GM18868 (cell line): ENCODE measurements at regions not wholly inside any gene's neighbourhood (a gene's known extent, or its start where the extent isn't known, plus 50 kb on each side); places are given as distances from the start of the nearest gene placed in this dataset.
"Not testable (repeated sequence)": the region's sequence is repeated elsewhere in the genome, so short reads cannot be mapped to it uniquely, and the experiment has no call there.

Source experiments
- ATAC-seq: cut with Tn5 transposase; IDR thresholded peaks from one replicate; pipeline ENCODE4 v1.9.1; 2021; ENCODE audit warnings: mild to moderate bottlenecking, moderate library complexity; ENCODE audit not compliant: unreplicated experiment

GRCh38 chr14:23694949-23695663 is 58.9 kb downstream of the DHRS2 start:
- ATAC-seq: no peak

GRCh38 chr14:23695664-23695999 is 59.5 kb downstream of the DHRS2 start:
- ATAC-seq: no peak

- ATAC-seq: no peak
Observed at GRCh38 chr14:23696701-23697239, 60.6 kb downstream of the DHRS2 start.

- ATAC-seq: no peak
Observed at GRCh38 chr14:23697680-23698079, 61.5 kb downstream of the DHRS2 start.

- ATAC-seq: no peak
Observed at GRCh38 chr14:23702656-23703426, 66.7 kb downstream of the DHRS2 start.

- ATAC-seq: no peak
Observed at GRCh38 chr14:23704890-23705289, 68.7 kb downstream of the DHRS2 start.

GRCh38 chr14:23707415-23707814 is 71.3 kb downstream of the DHRS2 start:
- no peak for ATAC-seq

- ATAC-seq: no peak
Observed at GRCh38 chr14:23708343-23708742, 72.2 kb downstream of the DHRS2 start.

GRCh38 chr14:23709923-23710322 is 73.8 kb downstream of the DHRS2 start:
- no peak for ATAC-seq

- ATAC-seq: no peak
Observed at GRCh38 chr14:23712287-23712686, 76.1 kb downstream of the DHRS2 start.

- ATAC-seq: no peak
Observed at GRCh38 chr14:23719225-23719985, 83.2 kb downstream of the DHRS2 start.

- no peak for ATAC-seq
Observed at GRCh38 chr14:23722675-23723074, 86.5 kb downstream of the DHRS2 start.

- ATAC-seq: no peak
Observed at GRCh38 chr14:23723911-23724310, 87.7 kb downstream of the DHRS2 start.

GRCh38 chr14:23725528-23725927 is 89.4 kb downstream of the DHRS2 start:
- no peak for ATAC-seq

- no peak for ATAC-seq
Observed at GRCh38 chr14:23725980-23726710, 90.0 kb downstream of the DHRS2 start.

GRCh38 chr14:23727566-23728335 is 91.6 kb downstream of the DHRS2 start:
- no peak for ATAC-seq

- ATAC-seq: no peak
Observed at GRCh38 chr14:23728791-23729190, 92.6 kb downstream of the DHRS2 start.

GRCh38 chr14:23729720-23730387 is 93.7 kb downstream of the DHRS2 start:
- ATAC-seq: no peak

- ATAC-seq: no peak
Observed at GRCh38 chr14:23735394-23735793, 99.2 kb downstream of the DHRS2 start.

- ATAC-seq: not testable (repeated sequence)
Observed at GRCh38 chr14:23744368-23744767, 108.2 kb downstream of the DHRS2 start.
